Stromal cell of bone marrow (primary cell): ENCODE measurements at regions not wholly inside any gene's neighbourhood (a gene's known extent, or its start where the extent isn't known, plus 50 kb on each side); places are given as distances from the start of the nearest gene placed in this dataset.

Experiments used
- DNase-seq: peaks from one replicate; pipeline ENCODE4 v3.0.0-alpha.2; 2012; ENCODE audit warnings: low read depth

GRCh38 chr19:31089681-31090080 lies 259.6 kb downstream of the TSHZ3 start:
- DNase-seq: no peak

- no peak for DNase-seq
Measured at GRCh38 chr19:31085125-31085524, 264.1 kb downstream of the TSHZ3 start.

- no peak for DNase-seq
Measured at GRCh38 chr19:31083105-31083504, 266.1 kb downstream of the TSHZ3 start.

- no peak for DNase-seq
Measured at GRCh38 chr19:31075146-31075655, 274.0 kb downstream of the TSHZ3 start.

- DNase-seq: no peak
Measured at GRCh38 chr19:31074199-31075125, 274.8 kb downstream of the TSHZ3 start.

GRCh38 chr19:31073485-31074198 lies 275.6 kb downstream of the TSHZ3 start:
- DNase-seq: no peak

GRCh38 chr19:31072451-31072850 lies 276.8 kb downstream of the TSHZ3 start:
- no peak for DNase-seq

- DNase-seq: no peak
Measured at GRCh38 chr19:31071136-31071855, 277.9 kb downstream of the TSHZ3 start.

- DNase-seq: no peak
Measured at GRCh38 chr19:31070146-31071065, 278.8 kb downstream of the TSHZ3 start.

- no peak for DNase-seq
Measured at GRCh38 chr19:31068268-31068667, 281.0 kb downstream of the TSHZ3 start.

GRCh38 chr19:31066385-31066784 lies 282.9 kb downstream of the TSHZ3 start:
- DNase-seq: peak; percentile 73

- no peak for DNase-seq
Measured at GRCh38 chr19:31064491-31064890, 284.7 kb downstream of the TSHZ3 start.

GRCh38 chr19:31058676-31059340 lies 290.4 kb downstream of the TSHZ3 start:
- DNase-seq: no peak

GRCh38 chr19:31057476-31057875 lies 291.8 kb downstream of the TSHZ3 start:
- no peak for DNase-seq

GRCh38 chr19:31055454-31055853 lies 293.8 kb downstream of the TSHZ3 start:
- no peak for DNase-seq

- peak; percentile 33 for DNase-seq
Measured at GRCh38 chr19:31054430-31054829, 294.8 kb downstream of the TSHZ3 start.

GRCh38 chr19:31049431-31049830 lies 299.8 kb downstream of the TSHZ3 start:
- no peak for DNase-seq

- no peak for DNase-seq
Measured at GRCh38 chr19:31046024-31046423, 303.2 kb downstream of the TSHZ3 start.

GRCh38 chr19:31041461-31041860 lies 307.8 kb downstream of the TSHZ3 start:
- no peak for DNase-seq

GRCh38 chr19:31039151-31039550 lies 310.1 kb downstream of the TSHZ3 start:
- DNase-seq: no peak
